Endothelial cell of umbilical vein (primary cell): ENCODE measurements at regions not wholly inside any gene's neighbourhood (a gene's known extent, or its start where the extent isn't known, plus 50 kb on each side); places are given as distances from the start of the nearest gene placed in this dataset.

ENCODE experiments used
- BruUV-seq: library from RNA; stranded (reverse); fragments of 400-500 nt; replicated peaks from 2 replicates; lab custom pipeline; 2021; lab: Mats Ljungman, UMichigan
- CTCF ChIA-PET: fragments of 300-600, 350-600 bp; sonication (Branson Sonifier 250); formaldehyde crosslinking; loops from one replicate; lab custom pipeline; 2021; ENCODE audit warnings: antibody characterized with exemption, inconsistent platforms; lab: Charles Lee
- POLR2A ChIA-PET: fragments of 300-600, 350-600 bp; sonication (Branson Sonifier 250); formaldehyde crosslinking; loops from one replicate; lab custom pipeline; 2021; ENCODE audit warnings: antibody characterized with exemption, inconsistent platforms; lab: Charles Lee
- DNase-seq: peaks from one replicate; pipeline ENCODE4 v3.0.0-alpha.2; 2011; ENCODE audit warnings: low read depth, low spot score
- FAIRE-seq: peaks from 2 replicates; lab custom pipeline; 2011; peaks lifted over from hg19 to GRCh38; lab: Jason Lieb, UNC
- H2AFZ ChIP-seq: 2 replicates; pipeline ENCODE4 v1.6.0; 2012; ENCODE audit warnings: low read depth, low read length, control low read depth, inconsistent platforms
- H3K27ac ChIP-seq: 2 replicates; pipeline ENCODE4 v1.5.1; 2011; ENCODE audit warnings: low read depth, mild to moderate bottlenecking, control low read depth, low read length, moderate library complexity; ENCODE audit not compliant: insufficient read depth
- H3K27me3 ChIP-seq, 2 experiments: 2 replicates each; pipeline versions ENCODE4 v1.6.0 to v1.6.1; 2011; ENCODE audit warnings: low read length in 2 of 2, mixed read lengths in 1 of 2; ENCODE audit not compliant: control insufficient read depth in 2 of 2, insufficient read depth in 2 of 2
- H3K36me3 ChIP-seq, 2 experiments: 2 replicates in 1 of 2; 3 replicates in 1 of 2; pipeline ENCODE4 v1.5.1; 2011; ENCODE audit warnings: low read length in 2 of 2, mild to moderate bottlenecking in 1 of 2, moderate library complexity in 1 of 2; ENCODE audit not compliant: control insufficient read depth in 2 of 2, insufficient read depth in 2 of 2; ENCODE audit errors: extremely low read depth in 1 of 2
- H3K4me1 ChIP-seq: 3 replicates; pipeline ENCODE4 v1.5.1; 2011; ENCODE audit warnings: mild to moderate bottlenecking, low read length; ENCODE audit not compliant: control insufficient read depth, insufficient read depth; ENCODE audit errors: extremely low read depth
- H3K4me2 ChIP-seq: 2 replicates; pipeline ENCODE4 v1.6.1; 2011; ENCODE audit warnings: low read length, control low read depth, mixed read lengths; ENCODE audit not compliant: insufficient read depth
- H3K4me3 ChIP-seq, 3 experiments: fragments of 200-600 bp in 1 of 3; sonication (generic), shearing (Covaris generic) in 1 of 3; replicated peaks in 1 of 3; 2 replicates each; pipeline ENCODE4 v1.5.1; 2011 to 2016; ENCODE audit warnings: control low read depth in 3 of 3, low read length in 3 of 3, mild to moderate bottlenecking in 2 of 3, inconsistent platforms in 1 of 3, low read depth in 1 of 3, moderate library complexity in 1 of 3; ENCODE audit not compliant: insufficient read depth in 1 of 3
- H3K79me2 ChIP-seq: 2 replicates; pipeline ENCODE4 v1.6.0; 2012; ENCODE audit warnings: low read length, inconsistent platforms; ENCODE audit not compliant: control insufficient read depth, insufficient read depth
- H3K9ac ChIP-seq: replicated peaks from 2 replicates; pipeline ENCODE3; 2011; ENCODE audit warnings: low read length, control low read depth; ENCODE audit not compliant: insufficient read depth; ENCODE audit errors: extremely low read depth
- H3K9me1 ChIP-seq: replicated peaks from 3 replicates; pipeline ENCODE4 v1.6.0; 2011; ENCODE audit warnings: mild to moderate bottlenecking, low read length; ENCODE audit not compliant: control insufficient read depth, insufficient read depth; ENCODE audit errors: extremely low read depth
- H3K9me3 ChIP-seq: replicated peaks from 2 replicates; pipeline ENCODE4 v1.5.1; 2012; ENCODE audit warnings: low read length, inconsistent platforms; ENCODE audit not compliant: control insufficient read depth, insufficient read depth
- H4K20me1 ChIP-seq: replicated peaks from 2 replicates; pipeline ENCODE3; 2011; ENCODE audit warnings: mild to moderate bottlenecking, low read length; ENCODE audit not compliant: control insufficient read depth, insufficient read depth; ENCODE audit errors: extremely low read depth
- EZH2 ChIP-seq: IDR thresholded peaks from 2 replicates; pipeline ENCODE4 v1.6.1; 2012; ENCODE audit warnings: borderline replicate concordance, low read depth, mild to moderate bottlenecking, moderate library complexity, low read length, inconsistent platforms; ENCODE audit not compliant: severe bottlenecking
- FOS ChIP-seq: IDR thresholded peaks from 2 replicates; pipeline ENCODE4 v1.6.1; 2011; ENCODE audit warnings: mild to moderate bottlenecking, low read length, moderate library complexity, borderline replicate concordance; ENCODE audit not compliant: insufficient read depth
- GATA2 ChIP-seq: IDR thresholded peaks from 2 replicates; pipeline ENCODE4 v1.7.0; 2011; ENCODE audit warnings: low read depth, mild to moderate bottlenecking, moderate library complexity, mixed read lengths, low read length; ENCODE audit not compliant: insufficient read length, insufficient read depth
- JUN ChIP-seq: IDR thresholded peaks from 2 replicates; pipeline ENCODE4 v1.6.1; 2011; ENCODE audit warnings: borderline replicate concordance, low read depth; ENCODE audit not compliant: insufficient read length, insufficient read depth
- MYC ChIP-seq: IDR thresholded peaks from one replicate; pipeline ENCODE4 v1.6.1; 2011; ENCODE audit warnings: mild to moderate bottlenecking, low read depth, low read length
- POLR2A ChIP-seq: IDR thresholded peaks from 2 replicates; pipeline ENCODE4 v1.6.1; 2012; ENCODE audit warnings: low read depth, mild to moderate bottlenecking, control low read depth, low read length
- POLR2AphosphoS5 ChIP-seq: IDR thresholded peaks from 2 replicates; pipeline ENCODE4 v1.6.1; 2012; ENCODE audit warnings: low read depth, mild to moderate bottlenecking, control low read depth, low read length, moderate library complexity; ENCODE audit not compliant: insufficient read depth
- dilution Hi-C: fragments of 300-500 bp; cut with MboI; formaldehyde crosslinking; loops from one replicate; pipeline ENCODE4 v1.15.0; 2019; ENCODE audit warnings: low sequenced_read_pairs; ENCODE audit not compliant: extremely low pct_ligation_motif_present
- intact Hi-C: fragments of 100-400 bp; cut with micrococcal nuclease; formaldehyde crosslinking; loops from one replicate; pipeline ENCODE4 v1.10.0; 2022
- TF ChIP-seq, protein P1 (sequence below), 2 donors: IDR thresholded peaks; 1 replicate in 1 of 2; 2 replicates in 1 of 2; pipeline ENCODE4 v1.5.1; 2011; ENCODE audit warnings: low read length in 2 of 2, mild to moderate bottlenecking in 2 of 2, moderate library complexity in 2 of 2, control low read depth in 1 of 2, inconsistent platforms in 1 of 2, low read depth in 1 of 2; ENCODE audit not compliant: insufficient read depth in 1 of 2; ENCODE audit errors: extremely low read depth in 1 of 2
- TF ChIP-seq, protein P2 (sequence below): IDR thresholded peaks from 2 replicates; pipeline ENCODE4 v1.6.1; 2011; ENCODE audit not compliant: insufficient read depth, insufficient read length

GRCh38 chr4:12975511-12975910 is 508.6 kb downstream of the RAB28 start:
- no peak overlapping the region for H3K9ac ChIP-seq
- no peaks in the 10 kb centered on the region for H3K9me1 ChIP-seq
- H3K4me2 ChIP-seq = no peak overlapping the region
- no peaks in the 10 kb centered on the region for H4K20me1 ChIP-seq
- no peaks in the 10 kb centered on the region for H3K4me1 ChIP-seq
- H3K9me3 ChIP-seq = peaks cover 1% of the 10 kb centered on the region
- dilution Hi-C loops = no loop called here
- no TSS peak for BruUV-seq
- FAIRE-seq (no peak), DNase-seq (no peak)
- ChIA-PET CTCF (no interaction called here), POLR2A (no interaction called here)
- no peak overlapping the region for H3K4me3 ChIP-seq
- H3K36me3 ChIP-seq = no peaks in the 10 kb centered on the region
- H3K27me3 ChIP-seq = no peaks in the 10 kb centered on the region
- no peaks in the 10 kb centered on the region for H3K79me2 ChIP-seq
- intact Hi-C loops = no loop called here
- H3K27ac ChIP-seq = no peak overlapping the region
- TF ChIP-seq MYC (no peak), JUN (no peak), FOS (no peak), GATA2 (no peak), POLR2A (no peak), POLR2AphosphoS5 (no peak), EZH2 (no peak)
- TF ChIP-seq, protein P1, sequence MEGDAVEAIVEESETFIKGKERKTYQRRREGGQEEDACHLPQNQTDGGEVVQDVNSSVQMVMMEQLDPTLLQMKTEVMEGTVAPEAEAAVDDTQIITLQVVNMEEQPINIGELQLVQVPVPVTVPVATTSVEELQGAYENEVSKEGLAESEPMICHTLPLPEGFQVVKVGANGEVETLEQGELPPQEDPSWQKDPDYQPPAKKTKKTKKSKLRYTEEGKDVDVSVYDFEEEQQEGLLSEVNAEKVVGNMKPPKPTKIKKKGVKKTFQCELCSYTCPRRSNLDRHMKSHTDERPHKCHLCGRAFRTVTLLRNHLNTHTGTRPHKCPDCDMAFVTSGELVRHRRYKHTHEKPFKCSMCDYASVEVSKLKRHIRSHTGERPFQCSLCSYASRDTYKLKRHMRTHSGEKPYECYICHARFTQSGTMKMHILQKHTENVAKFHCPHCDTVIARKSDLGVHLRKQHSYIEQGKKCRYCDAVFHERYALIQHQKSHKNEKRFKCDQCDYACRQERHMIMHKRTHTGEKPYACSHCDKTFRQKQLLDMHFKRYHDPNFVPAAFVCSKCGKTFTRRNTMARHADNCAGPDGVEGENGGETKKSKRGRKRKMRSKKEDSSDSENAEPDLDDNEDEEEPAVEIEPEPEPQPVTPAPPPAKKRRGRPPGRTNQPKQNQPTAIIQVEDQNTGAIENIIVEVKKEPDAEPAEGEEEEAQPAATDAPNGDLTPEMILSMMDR (IDR thresholded peaks at IDR 0.05; ENCODE audit: extremely low read depth in 1 of 2, insufficient read depth in 1 of 2, low read depth in 1 of 2, low read length in 2 of 2) = no peak
- TF ChIP-seq, protein P2, sequence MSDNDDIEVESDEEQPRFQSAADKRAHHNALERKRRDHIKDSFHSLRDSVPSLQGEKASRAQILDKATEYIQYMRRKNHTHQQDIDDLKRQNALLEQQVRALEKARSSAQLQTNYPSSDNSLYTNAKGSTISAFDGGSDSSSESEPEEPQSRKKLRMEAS = no peak
- H2AFZ ChIP-seq = no peak overlapping the region
